ENCODE measurements at regions not wholly inside any gene's neighbourhood (a gene's known extent, or its start where the extent isn't known, plus 50 kb on each side); places are given as distances from the start of the nearest gene placed in this dataset.
"Not testable (repeated sequence)": the region's sequence is repeated elsewhere in the genome, so short reads cannot be mapped to it uniquely, and the experiment has no call there.

DNA sequence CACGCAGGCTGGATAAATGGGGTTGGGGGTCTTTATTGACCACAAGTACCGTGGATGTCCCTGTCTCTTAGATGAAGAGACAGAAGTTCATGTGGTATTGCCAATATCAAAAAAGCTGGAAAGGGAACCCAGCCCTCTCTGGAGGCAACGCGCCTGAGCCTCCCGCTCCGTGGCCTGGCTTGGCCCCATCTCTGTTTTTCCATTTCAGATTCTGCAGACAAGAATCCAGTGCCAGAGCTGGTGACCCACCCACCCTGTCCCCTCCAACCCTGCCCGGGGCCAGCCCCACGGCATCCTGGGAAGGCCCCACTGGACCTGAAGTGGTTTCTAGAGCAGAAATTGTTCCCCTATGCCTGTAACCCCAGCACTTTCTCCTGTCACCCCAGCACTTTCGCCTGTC, 57.7 kb downstream of the PTPRS start:
- H3K4me3 ChIP-seq (ENCODE audit: low read length in 2 of 2): no peak overlapping the region
- H3K4me1 Mint-ChIP-seq: peaks cover 0 to 2% (median 0%) of the 10 kb centered on the region in 4 donors
- H3K9me3 ChIP-seq (ENCODE audit: control insufficient read depth in 1 of 2, low read length in 2 of 2): no peaks in the 10 kb centered on the region
- H3K36me3 ChIP-seq (ENCODE audit: insufficient read depth, low read length): no peaks in the 10 kb centered on the region
- no peak overlapping the region for H3K4me3 Mint-ChIP-seq
- no peaks in the 10 kb centered on the region for H3K27me3 ChIP-seq (ENCODE audit: insufficient read depth, low read length)
- no peak overlapping the region for H3K27ac Mint-ChIP-seq
- ChIA-PET CTCF (ENCODE audit: partially characterized antibody) (no interaction called here), POLR2A (ENCODE audit: partially characterized antibody) (no interaction called here)
- DNase-seq: no peak
- H3K27me3 Mint-ChIP-seq: peaks cover 8 to 17% of the 10 kb centered on the region in 2 donors
- H3K27ac ChIP-seq (ENCODE audit: low read depth, low read length): no peak overlapping the region
- H3K4me1 ChIP-seq (ENCODE audit: insufficient read depth, low read length): no peaks in the 10 kb centered on the region
- no peaks in the 10 kb centered on the region for H3K36me3 Mint-ChIP-seq
- H3K9me3 Mint-ChIP-seq: peaks cover 0 to 11% (median 1%) of the 10 kb centered on the region in 8 donors
- intact Hi-C loops (cut with micrococcal nuclease): no loop called here

DNA sequence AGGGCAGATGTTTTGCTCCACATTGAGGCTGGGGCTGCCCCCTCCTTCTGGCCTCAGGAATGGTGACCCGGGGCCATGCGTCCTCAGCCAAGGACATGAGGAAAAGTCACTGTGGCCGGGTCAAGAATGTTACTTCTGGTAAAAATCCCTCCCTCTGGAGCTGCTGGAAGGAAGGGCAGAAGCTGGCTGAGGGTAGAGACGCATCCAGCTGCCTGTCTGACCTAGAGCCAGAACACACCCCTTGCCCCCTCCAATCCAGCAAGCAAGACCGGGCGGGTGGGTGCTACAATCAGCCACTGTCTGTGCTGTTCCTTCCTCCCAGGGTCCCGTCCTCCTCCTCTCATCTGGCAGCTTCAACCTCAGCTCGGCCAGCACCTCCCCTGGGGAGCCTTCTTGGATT, 59.0 kb downstream of the PTPRS start:
- H3K4me1 Mint-ChIP-seq: no peaks in the 10 kb centered on the region
- DNase-seq: no peak
- Histone ChIP-seq H3K4me3 (ENCODE audit: low read length in 2 of 2) (no peak overlapping the region), H3K27me3 (ENCODE audit: insufficient read depth, low read length) (no peaks in the 10 kb centered on the region), H3K4me1 (ENCODE audit: insufficient read depth, low read length) (no peaks in the 10 kb centered on the region), H3K36me3 (ENCODE audit: insufficient read depth, low read length) (no peaks in the 10 kb centered on the region), H3K27ac (ENCODE audit: low read depth, low read length) (no peak overlapping the region), H3K9me3 (ENCODE audit: control insufficient read depth in 1 of 2, low read length in 2 of 2) (no peaks in the 10 kb centered on the region)
- H3K4me3 Mint-ChIP-seq: no peak overlapping the region
- peaks cover 2 to 11% of the 10 kb centered on the region in 2 donors for H3K27me3 Mint-ChIP-seq
- CTCF ChIA-PET (ENCODE audit: partially characterized antibody): no interaction called here
- H3K9me3 Mint-ChIP-seq: peaks cover 0 to 11% (median 1%) of the 10 kb centered on the region in 8 donors
- H3K27ac Mint-ChIP-seq: no peak overlapping the region
- intact Hi-C loops (cut with micrococcal nuclease): no loop called here
- no peaks in the 10 kb centered on the region for H3K36me3 Mint-ChIP-seq
- POLR2A ChIA-PET (ENCODE audit: partially characterized antibody): no interaction called here

DNA sequence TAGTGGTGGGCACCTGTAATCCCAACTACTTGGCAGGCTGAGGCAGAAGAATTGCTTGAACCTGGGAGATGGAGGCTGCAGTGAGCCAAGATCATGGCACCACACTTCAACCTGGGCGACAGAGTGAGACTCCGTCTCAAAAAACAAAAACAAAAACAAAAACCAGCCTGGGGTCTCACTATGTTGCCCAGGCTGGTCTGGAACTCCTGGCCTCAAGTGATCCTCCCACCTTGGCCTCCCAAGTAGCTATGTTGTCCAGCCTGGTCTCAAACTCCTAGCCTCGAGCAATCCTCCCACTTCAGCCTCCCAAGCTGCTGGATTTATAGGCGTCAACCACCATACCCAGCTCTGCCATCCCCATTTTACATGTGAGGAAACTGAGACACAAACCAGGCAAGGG, 64.9 kb downstream of the PTPRS start:
- H3K27me3 ChIP-seq (ENCODE audit: insufficient read depth, low read length); H3K4me3 Mint-ChIP-seq; H3K9me3 ChIP-seq (ENCODE audit: control insufficient read depth in 1 of 2, low read length in 2 of 2); H3K27me3 Mint-ChIP-seq; H3K27ac ChIP-seq (ENCODE audit: low read depth, low read length); H3K9me3 Mint-ChIP-seq; H3K4me1 Mint-ChIP-seq; DNase-seq; intact Hi-C loops (cut with micrococcal nuclease); H3K4me1 ChIP-seq (ENCODE audit: insufficient read depth, low read length); H3K36me3 Mint-ChIP-seq; H3K36me3 ChIP-seq (ENCODE audit: insufficient read depth, low read length); H3K4me3 ChIP-seq (ENCODE audit: low read length in 2 of 2); CTCF ChIA-PET (ENCODE audit: partially characterized antibody); POLR2A ChIA-PET (ENCODE audit: partially characterized antibody); H3K27ac Mint-ChIP-seq: not testable (repeated sequence)

DNA sequence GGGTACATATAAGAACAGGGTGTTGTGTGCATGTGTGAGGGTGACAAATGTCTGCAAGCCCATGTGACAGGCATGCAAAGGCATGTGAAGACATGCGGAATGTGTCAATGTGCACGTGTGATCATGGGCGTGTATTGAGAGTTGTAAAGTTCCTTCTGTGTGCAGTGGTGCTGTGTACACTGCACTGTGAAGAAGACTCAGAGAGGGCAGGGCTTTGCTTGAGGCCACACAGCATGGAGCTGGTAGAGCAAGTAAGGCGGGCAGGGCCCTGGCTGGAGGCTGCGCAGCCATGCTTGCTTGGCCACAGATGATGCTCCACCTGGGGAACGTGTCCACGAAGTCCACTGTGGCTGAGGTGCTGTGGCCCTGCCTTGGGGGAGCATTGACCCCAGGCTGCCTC, 66.8 kb downstream of the PTPRS start:
- CTCF ChIA-PET (ENCODE audit: partially characterized antibody): no interaction called here
- no peaks in the 10 kb centered on the region for H3K4me1 ChIP-seq (ENCODE audit: insufficient read depth, low read length)
- no peaks in the 10 kb centered on the region for H3K36me3 ChIP-seq (ENCODE audit: insufficient read depth, low read length)
- H3K9me3 ChIP-seq (ENCODE audit: control insufficient read depth in 1 of 2, low read length in 2 of 2): no peaks in the 10 kb centered on the region
- no peak for DNase-seq
- POLR2A ChIA-PET (ENCODE audit: partially characterized antibody): no interaction called here
- Mint-ChIP-seq H3K9me3 (no peaks in the 10 kb centered on the region), H3K27me3 (peaks cover 1 to 7% of the 10 kb centered on the region in 2 donors), H3K36me3 (no peaks in the 10 kb centered on the region), H3K27ac (no peak overlapping the region), H3K4me1 (no peaks in the 10 kb centered on the region), H3K4me3 (no peak overlapping the region)
- intact Hi-C loops (cut with micrococcal nuclease): no loop called here
- no peak overlapping the region for H3K27ac ChIP-seq (ENCODE audit: low read depth, low read length)
- H3K4me3 ChIP-seq (ENCODE audit: low read length in 2 of 2): no peak overlapping the region
- H3K27me3 ChIP-seq (ENCODE audit: insufficient read depth, low read length): no peaks in the 10 kb centered on the region

DNA sequence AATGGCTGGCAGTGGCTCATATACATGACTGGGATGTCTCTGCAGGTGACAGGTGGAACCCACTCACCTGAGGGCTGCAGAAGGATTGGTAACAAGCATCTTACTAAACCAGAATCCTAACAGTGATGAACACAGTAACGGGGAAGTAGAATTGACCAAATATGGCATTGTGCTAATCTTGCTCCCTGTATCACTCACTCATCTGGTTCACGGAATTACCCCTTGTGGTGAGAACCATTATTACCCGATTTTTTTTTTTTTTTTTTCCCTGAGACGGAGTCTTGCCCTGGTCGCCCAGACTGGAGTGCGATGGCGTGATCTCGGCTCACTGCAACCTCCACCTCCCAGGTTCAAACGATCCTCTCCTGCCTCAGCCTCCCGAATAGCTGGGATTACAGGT, 69.5 kb downstream of the PTPRS start:
- no peak overlapping the region for H3K4me3 ChIP-seq (ENCODE audit: low read length in 2 of 2)
- H3K4me1 Mint-ChIP-seq: no peaks in the 10 kb centered on the region
- no peaks in the 10 kb centered on the region for H3K27me3 ChIP-seq (ENCODE audit: insufficient read depth, low read length)
- POLR2A ChIA-PET (ENCODE audit: partially characterized antibody): no interaction called here
- H3K27ac ChIP-seq (ENCODE audit: low read depth, low read length): no peak overlapping the region
- no peak overlapping the region for H3K27ac Mint-ChIP-seq
- CTCF ChIA-PET (ENCODE audit: partially characterized antibody): no interaction called here
- no peaks in the 10 kb centered on the region for H3K9me3 ChIP-seq (ENCODE audit: control insufficient read depth in 1 of 2, low read length in 2 of 2)
- no peaks in the 10 kb centered on the region for H3K36me3 Mint-ChIP-seq
- peaks cover 0 to 9% of the 10 kb centered on the region in 2 donors for H3K27me3 Mint-ChIP-seq
- H3K4me1 ChIP-seq (ENCODE audit: insufficient read depth, low read length): no peaks in the 10 kb centered on the region
- no peaks in the 10 kb centered on the region for H3K36me3 ChIP-seq (ENCODE audit: insufficient read depth, low read length)
- no peak for DNase-seq
- H3K4me3 Mint-ChIP-seq: no peak overlapping the region
- no peaks in the 10 kb centered on the region for H3K9me3 Mint-ChIP-seq
- intact Hi-C loops (cut with micrococcal nuclease): no loop called here

DNA sequence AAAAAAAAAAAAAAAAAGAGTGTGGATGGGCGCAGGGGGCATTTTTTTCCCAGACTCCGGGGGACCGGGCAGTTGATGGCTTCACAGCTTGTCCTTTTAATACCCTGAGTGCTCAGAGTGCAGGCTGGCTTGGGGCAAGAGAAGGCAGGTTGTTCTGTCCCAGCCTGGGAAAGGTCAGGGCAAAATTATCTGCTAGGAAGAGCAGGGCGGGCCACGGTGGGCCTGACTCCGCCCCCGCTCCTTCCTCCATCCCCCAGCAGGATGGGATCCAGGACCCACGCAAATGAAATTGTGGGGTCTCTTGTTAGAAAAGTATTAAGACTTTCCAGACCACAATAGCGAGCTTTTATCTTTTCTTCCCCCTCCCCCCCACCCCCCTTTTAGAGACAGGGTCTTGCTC, 70.7 kb downstream of the PTPRS start:
- Histone ChIP-seq H3K27me3 (ENCODE audit: insufficient read depth, low read length) (no peaks in the 10 kb centered on the region), H3K36me3 (ENCODE audit: insufficient read depth, low read length) (no peaks in the 10 kb centered on the region), H3K4me1 (ENCODE audit: insufficient read depth, low read length) (no peaks in the 10 kb centered on the region), H3K9me3 (ENCODE audit: control insufficient read depth in 1 of 2, low read length in 2 of 2) (no peaks in the 10 kb centered on the region), H3K27ac (ENCODE audit: low read depth, low read length) (no peak overlapping the region), H3K4me3 (ENCODE audit: low read length in 2 of 2) (no peak overlapping the region)
- DNase-seq: no peak
- intact Hi-C loops (cut with micrococcal nuclease): no loop called here
- H3K4me1 Mint-ChIP-seq: no peaks in the 10 kb centered on the region
- ChIA-PET CTCF (ENCODE audit: partially characterized antibody) (interaction anchor here (1.2 kb wide), 1 partner anchor 44 kb away, joined by 3 read pairs; no protein-coding TSS in a partner anchor), POLR2A (ENCODE audit: partially characterized antibody) (no interaction called here)
- H3K27ac Mint-ChIP-seq: no peak overlapping the region
- no peaks in the 10 kb centered on the region for H3K9me3 Mint-ChIP-seq
- H3K27me3 Mint-ChIP-seq: peaks cover 0 to 7% of the 10 kb centered on the region in 2 donors
- H3K36me3 Mint-ChIP-seq: no peaks in the 10 kb centered on the region
- no peak overlapping the region for H3K4me3 Mint-ChIP-seq

DNA sequence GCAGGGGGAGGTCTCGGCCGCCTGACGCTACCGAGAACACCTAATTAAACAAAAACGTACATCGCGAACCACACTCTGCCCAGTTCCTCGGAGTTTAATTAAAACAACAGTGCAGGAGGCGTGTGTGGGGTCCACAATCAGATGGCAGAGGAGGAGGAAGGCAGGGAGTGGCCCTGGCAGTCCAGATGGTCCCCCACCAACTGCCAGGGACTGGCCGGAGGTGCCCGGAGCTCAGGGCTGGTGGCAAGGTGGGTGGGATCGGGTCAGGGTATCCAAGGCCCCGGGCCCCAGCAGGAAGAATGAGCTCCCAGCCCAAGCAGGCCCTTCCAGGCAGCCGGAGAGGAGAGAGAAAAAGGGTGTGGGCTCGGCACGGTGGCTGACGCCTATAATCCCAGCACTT, 71.3 kb downstream of the PTPRS start:
- POLR2A ChIA-PET (ENCODE audit: partially characterized antibody): no interaction called here
- H3K9me3 ChIP-seq (ENCODE audit: control insufficient read depth in 1 of 2, low read length in 2 of 2): no peaks in the 10 kb centered on the region
- no peaks in the 10 kb centered on the region for H3K36me3 ChIP-seq (ENCODE audit: insufficient read depth, low read length)
- no peaks in the 10 kb centered on the region for H3K27me3 ChIP-seq (ENCODE audit: insufficient read depth, low read length)
- no peak overlapping the region for H3K27ac ChIP-seq (ENCODE audit: low read depth, low read length)
- Mint-ChIP-seq H3K4me1 (no peaks in the 10 kb centered on the region), H3K4me3 (no peak overlapping the region), H3K27me3 (peaks cover 0 to 7% of the 10 kb centered on the region in 2 donors), H3K36me3 (no peaks in the 10 kb centered on the region), H3K9me3 (no peaks in the 10 kb centered on the region), H3K27ac (no peak overlapping the region)
- H3K4me1 ChIP-seq (ENCODE audit: insufficient read depth, low read length): no peaks in the 10 kb centered on the region
- CTCF ChIA-PET (ENCODE audit: partially characterized antibody): interaction anchor here (1.2 kb wide), 1 partner anchor 44 kb away, joined by 3 read pairs; no protein-coding TSS in a partner anchor
- no peak overlapping the region for H3K4me3 ChIP-seq (ENCODE audit: low read length in 2 of 2)
- intact Hi-C loops (cut with micrococcal nuclease): no loop called here
- no peak for DNase-seq

DNA sequence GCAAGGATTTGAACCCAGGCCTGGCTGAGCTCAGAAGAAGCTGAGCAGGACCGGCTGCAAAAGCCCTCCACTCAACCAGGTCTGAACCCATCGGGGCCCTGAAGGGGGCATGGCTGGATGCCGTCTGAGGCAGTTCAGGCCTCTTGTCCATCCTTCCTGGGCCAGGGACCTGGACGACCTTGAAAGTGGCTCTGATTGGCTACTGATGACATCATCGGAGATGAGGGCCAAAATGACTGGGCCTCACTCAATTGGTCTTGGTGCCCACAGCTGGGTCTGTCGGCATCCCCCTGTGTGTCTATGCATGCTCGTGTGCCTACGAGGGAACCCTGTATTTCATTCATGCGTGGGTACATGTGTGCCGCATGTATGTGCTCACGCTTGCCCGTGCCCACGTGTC, 71.8 kb downstream of the PTPRS start:
- no peaks in the 10 kb centered on the region for H3K9me3 ChIP-seq (ENCODE audit: control insufficient read depth in 1 of 2, low read length in 2 of 2)
- H3K27me3 ChIP-seq (ENCODE audit: insufficient read depth, low read length): no peaks in the 10 kb centered on the region
- H3K27ac ChIP-seq (ENCODE audit: low read depth, low read length): no peak overlapping the region
- Mint-ChIP-seq H3K9me3 (no peaks in the 10 kb centered on the region), H3K27ac (no peak overlapping the region), H3K36me3 (no peaks in the 10 kb centered on the region), H3K4me3 (no peak overlapping the region), H3K27me3 (peaks cover 0 to 7% of the 10 kb centered on the region in 2 donors), H3K4me1 (no peaks in the 10 kb centered on the region)
- POLR2A ChIA-PET (ENCODE audit: partially characterized antibody): no interaction called here
- CTCF ChIA-PET (ENCODE audit: partially characterized antibody): interaction anchor here (1.2 kb wide), 1 partner anchor 43 kb away, joined by 3 read pairs; no protein-coding TSS in a partner anchor
- no peaks in the 10 kb centered on the region for H3K36me3 ChIP-seq (ENCODE audit: insufficient read depth, low read length)
- intact Hi-C loops (cut with micrococcal nuclease): no loop called here
- H3K4me1 ChIP-seq (ENCODE audit: insufficient read depth, low read length): no peaks in the 10 kb centered on the region
- no peak for DNase-seq
- H3K4me3 ChIP-seq (ENCODE audit: low read length in 2 of 2): no peak overlapping the region
